Naive B cell (primary cell): ENCODE measurements at regions not wholly inside any gene's neighbourhood (a gene's known extent, or its start where the extent isn't known, plus 50 kb on each side); places are given as distances from the start of the nearest gene placed in this dataset.
A peak's percentile ranks its signal among the peaks of the same experiment; 100 is the strongest.

Source experiments
- ATAC-seq, 2 donors: fragments of 150-1000 bp; cut with Tn5 transposase; 2 replicates each; pipeline ENCODE4 v1.10.0; 2021; ENCODE audit warnings: low read depth in 2 of 2, mild to moderate bottlenecking in 2 of 2, moderate library complexity in 2 of 2
- DNase-seq: peaks from one replicate; pipeline ENCODE4 v3.0.0; 2022
- H3K27ac Mint-ChIP-seq, 6 donors: one replicate each; pipeline ENCODE4 v1.8.0; 2020 to 2022; ENCODE audit warnings: mild to moderate bottlenecking in 6 of 6, mixed read lengths in 6 of 6, moderate library complexity in 5 of 6, inconsistent platforms in 2 of 6
- H3K27me3 Mint-ChIP-seq, 3 donors: one replicate each; pipeline ENCODE4 v1.8.0; 2021 to 2022; ENCODE audit warnings: mixed read lengths in 3 of 3, mild to moderate bottlenecking in 1 of 3
- H3K36me3 Mint-ChIP-seq, 2 donors: one replicate each; pipeline ENCODE4 v1.8.0; 2020 to 2022; ENCODE audit warnings: mixed read lengths in 2 of 2, inconsistent platforms in 1 of 2, mild to moderate bottlenecking in 1 of 2
- H3K4me1 Mint-ChIP-seq, 3 donors: one replicate each; pipeline ENCODE4 v1.8.0; 2020 to 2022; ENCODE audit warnings: mixed read lengths in 3 of 3, inconsistent platforms in 1 of 3, mild to moderate bottlenecking in 1 of 3, moderate library complexity in 1 of 3
- H3K4me3 Mint-ChIP-seq, 8 donors: one replicate each; pipeline ENCODE4 v1.8.0; 2020 to 2022; ENCODE audit warnings: mild to moderate bottlenecking in 8 of 8, mixed read lengths in 8 of 8, moderate library complexity in 8 of 8, inconsistent platforms in 2 of 8
- H3K9me3 Mint-ChIP-seq, 7 donors: one replicate each; pipeline ENCODE4 v1.8.0; 2020 to 2022; ENCODE audit warnings: mixed read lengths in 7 of 7, mild to moderate bottlenecking in 5 of 7, inconsistent platforms in 2 of 7, moderate library complexity in 1 of 7

- no peak overlapping the region for H3K27ac Mint-ChIP-seq
- no peaks in the 10 kb centered on the region for H3K27me3 Mint-ChIP-seq
- DNase-seq (no peak), ATAC-seq (no peak)
- no peaks in the 10 kb centered on the region for H3K9me3 Mint-ChIP-seq
- H3K4me3 Mint-ChIP-seq: no peak overlapping the region
- no peaks in the 10 kb centered on the region for H3K36me3 Mint-ChIP-seq
- peaks cover 0 to 11% (median 10%) of the 10 kb centered on the region in 3 donors for H3K4me1 Mint-ChIP-seq
These were observed 1206.0 kb upstream of the ZEB2 start for GRCh38 chr2:145725876-145726275.

- no peak overlapping the region for H3K27ac Mint-ChIP-seq
- H3K36me3 Mint-ChIP-seq: no peaks in the 10 kb centered on the region
- H3K9me3 Mint-ChIP-seq: no peaks in the 10 kb centered on the region
- H3K4me3 Mint-ChIP-seq: peak overlapping the region in 1 of 8 donors; percentile 16
- H3K27me3 Mint-ChIP-seq: no peaks in the 10 kb centered on the region
- H3K4me1 Mint-ChIP-seq: peaks cover 0 to 11% (median 10%) of the 10 kb centered on the region in 3 donors
- ATAC-seq: no peak
- DNase-seq: no peak
These were observed 1204.5 kb upstream of the ZEB2 start for GRCh38 chr2:145724311-145724898.

GRCh38 chr2:145723872-145724271 is 1204.0 kb upstream of the ZEB2 start:
- Mint-ChIP-seq H3K27me3 (no peaks in the 10 kb centered on the region), H3K4me3 (peak overlapping the region in 2 of 8 donors; percentile 6 to 34), H3K36me3 (no peaks in the 10 kb centered on the region), H3K4me1 (peaks cover 0 to 11% (median 10%) of the 10 kb centered on the region in 3 donors), H3K9me3 (no peaks in the 10 kb centered on the region), H3K27ac (peak overlapping the region in 1 of 6 donors; percentile 24)
- DNase-seq (no peak), ATAC-seq (no peak)

- Mint-ChIP-seq H3K4me1 (peaks cover 0 to 10% (median 4%) of the 10 kb centered on the region in 3 donors), H3K4me3 (no peak overlapping the region), H3K9me3 (no peaks in the 10 kb centered on the region), H3K27ac (no peak overlapping the region), H3K27me3 (no peaks in the 10 kb centered on the region), H3K36me3 (no peaks in the 10 kb centered on the region)
- no peak for DNase-seq
- no peak for ATAC-seq
These were observed 1201.8 kb upstream of the ZEB2 start for GRCh38 chr2:145721681-145722080.

GRCh38 chr2:145715601-145716000 is 1195.7 kb upstream of the ZEB2 start:
- ATAC-seq (no peak), DNase-seq (no peak)
- H3K27me3 Mint-ChIP-seq: no peaks in the 10 kb centered on the region
- peaks cover 0 to 13% (median 4%) of the 10 kb centered on the region in 7 donors for H3K9me3 Mint-ChIP-seq
- peaks cover 10% of the 10 kb centered on the region in 2 donors for H3K36me3 Mint-ChIP-seq
- H3K4me1 Mint-ChIP-seq: no peaks in the 10 kb centered on the region
- H3K27ac Mint-ChIP-seq: peak overlapping the region in 2 of 6 donors; percentile 29 to 41
- H3K4me3 Mint-ChIP-seq: no peak overlapping the region

- ATAC-seq: no peak
- Mint-ChIP-seq H3K27me3 (no peaks in the 10 kb centered on the region), H3K27ac (no peak overlapping the region), H3K36me3 (peaks cover 19 to 23% of the 10 kb centered on the region in 2 donors), H3K4me1 (no peaks in the 10 kb centered on the region), H3K4me3 (peak overlapping the region in 1 of 8 donors; percentile 9), H3K9me3 (peaks cover 0 to 53% (median 21%) of the 10 kb centered on the region in 7 donors)
- DNase-seq: no peak
These were observed 1190.4 kb upstream of the ZEB2 start for GRCh38 chr2:145710303-145710702.

- Mint-ChIP-seq H3K4me3 (no peak overlapping the region), H3K4me1 (no peaks in the 10 kb centered on the region), H3K27me3 (no peaks in the 10 kb centered on the region), H3K9me3 (peaks cover 0 to 31% (median 10%) of the 10 kb centered on the region in 7 donors), H3K36me3 (peaks cover 5% of the 10 kb centered on the region in 2 donors), H3K27ac (no peak overlapping the region)
- ATAC-seq (no peak), DNase-seq (no peak)
These were observed 1182.4 kb upstream of the ZEB2 start for GRCh38 chr2:145702305-145702704.

GRCh38 chr2:145692971-145693478 is 1173.1 kb upstream of the ZEB2 start:
- Mint-ChIP-seq H3K9me3 (no peaks in the 10 kb centered on the region), H3K27ac (peak overlapping the region in 1 of 6 donors; percentile 29), H3K4me3 (peak overlapping the region in 4 of 8 donors; percentile 3 to 71 (median 28)), H3K27me3 (no peaks in the 10 kb centered on the region), H3K4me1 (peaks cover 1 to 11% (median 2%) of the 10 kb centered on the region in 3 donors), H3K36me3 (no peaks in the 10 kb centered on the region)
- DNase-seq (no peak), ATAC-seq (peak; percentile 65 to 74)

- DNase-seq: no peak
- Mint-ChIP-seq H3K36me3 (no peaks in the 10 kb centered on the region), H3K27me3 (no peaks in the 10 kb centered on the region), H3K4me1 (peaks cover 10 to 20% (median 11%) of the 10 kb centered on the region in 3 donors), H3K9me3 (no peaks in the 10 kb centered on the region), H3K27ac (no peak overlapping the region), H3K4me3 (no peak overlapping the region)
- no peak for ATAC-seq
These were observed 1171.7 kb upstream of the ZEB2 start for GRCh38 chr2:145691659-145692058.

- peaks cover 10 to 20% (median 11%) of the 10 kb centered on the region in 3 donors for H3K4me1 Mint-ChIP-seq
- H3K9me3 Mint-ChIP-seq: no peaks in the 10 kb centered on the region
- no peaks in the 10 kb centered on the region for H3K27me3 Mint-ChIP-seq
- H3K27ac Mint-ChIP-seq: no peak overlapping the region
- H3K36me3 Mint-ChIP-seq: no peaks in the 10 kb centered on the region
- no peak for DNase-seq
- no peak for ATAC-seq
- no peak overlapping the region for H3K4me3 Mint-ChIP-seq
These were observed 1170.4 kb upstream of the ZEB2 start for GRCh38 chr2:145690183-145690778.

- H3K4me3 Mint-ChIP-seq: no peak overlapping the region
- H3K36me3 Mint-ChIP-seq: no peaks in the 10 kb centered on the region
- no peaks in the 10 kb centered on the region for H3K9me3 Mint-ChIP-seq
- H3K4me1 Mint-ChIP-seq: peaks cover 10 to 20% (median 11%) of the 10 kb centered on the region in 3 donors
- no peak overlapping the region for H3K27ac Mint-ChIP-seq
- no peaks in the 10 kb centered on the region for H3K27me3 Mint-ChIP-seq
- ATAC-seq (no peak), DNase-seq (no peak)
These were observed 1169.4 kb upstream of the ZEB2 start for GRCh38 chr2:145689277-145689676.

GRCh38 chr2:145688156-145688555 is 1168.2 kb upstream of the ZEB2 start:
- peak in 1 of 2 donors; percentile 18 for ATAC-seq
- peak overlapping the region in 4 of 8 donors; percentile 36 to 61 (median 52) for H3K4me3 Mint-ChIP-seq
- H3K27me3 Mint-ChIP-seq: no peaks in the 10 kb centered on the region
- peak overlapping the region in 2 of 6 donors; percentile 9 to 73 for H3K27ac Mint-ChIP-seq
- H3K36me3 Mint-ChIP-seq: no peaks in the 10 kb centered on the region
- no peak for DNase-seq
- H3K9me3 Mint-ChIP-seq: no peaks in the 10 kb centered on the region
- peaks cover 10 to 16% (median 11%) of the 10 kb centered on the region in 3 donors for H3K4me1 Mint-ChIP-seq

- no peaks in the 10 kb centered on the region for H3K36me3 Mint-ChIP-seq
- H3K27ac Mint-ChIP-seq: peak overlapping the region in 1 of 6 donors; percentile 9
- H3K27me3 Mint-ChIP-seq: no peaks in the 10 kb centered on the region
- no peaks in the 10 kb centered on the region for H3K9me3 Mint-ChIP-seq
- H3K4me3 Mint-ChIP-seq: peak overlapping the region in 4 of 8 donors; percentile 36 to 61 (median 52)
- peaks cover 10 to 12% (median 11%) of the 10 kb centered on the region in 3 donors for H3K4me1 Mint-ChIP-seq
- ATAC-seq: peak; percentile 21 to 41
- no peak for DNase-seq
These were observed 1167.7 kb upstream of the ZEB2 start for GRCh38 chr2:145687442-145688134.
